GM12878 (cell line): ENCODE measurements at regions not wholly inside any gene's neighbourhood (a gene's known extent, or its start where the extent isn't known, plus 50 kb on each side); places are given as distances from the start of the nearest gene placed in this dataset.

Source experiments
- ATAC-seq: fragments of 200-7000 bp; cut with Tn5 transposase; 3 replicates; pipeline ENCODE4 v1.9.1; 2020; ENCODE audit warnings: mild to moderate bottlenecking, moderate library complexity
- BruUV-seq: library from RNA; stranded (reverse); fragments of 400-500 nt; replicated peaks from 2 replicates; lab custom pipeline; 2021; lab: Mats Ljungman, UMichigan
- CTCF ChIA-PET: fragments of 300-600 bp; sonication (Branson Sonifier 250); formaldehyde crosslinking; extraction: SDS; loops from one replicate; lab custom pipeline; 2021; ENCODE audit warnings: inconsistent platforms; lab: Yijun Ruan, JAX
- POLR2A ChIA-PET: fragments of 350-600 bp; formaldehyde crosslinking; extraction: SDS; loops from one replicate; lab custom pipeline; 2021; ENCODE audit warnings: inconsistent platforms; lab: Charles Lee
- RAD21 ChIA-PET: fragments of 300-600 bp; sonication (Branson Sonifier 250); formaldehyde crosslinking; loops from one replicate; lab custom pipeline; 2023; ENCODE audit warnings: antibody characterized with exemption; ENCODE audit not compliant: unreplicated experiment; lab: Charles Lee
- SMC1A ChIA-PET: fragments of 300-600 bp; sonication (Branson Sonifier 250); formaldehyde crosslinking; loops from one replicate; lab custom pipeline; 2023; ENCODE audit not compliant: unreplicated experiment, uncharacterized antibody; lab: Charles Lee
- DNase-seq: peaks from one replicate; pipeline ENCODE4 v3.0.0-alpha.2; 2011; ENCODE audit warnings: low read depth, low spot score
- FAIRE-seq: peaks from 3 replicates; lab custom pipeline; 2011; peaks lifted over from hg19 to GRCh38; lab: Jason Lieb, UNC
- H2AFZ ChIP-seq: 2 replicates; pipeline ENCODE4 v1.6.0; 2011; ENCODE audit warnings: low read depth, low read length, control low read depth; ENCODE audit not compliant: control insufficient read depth
- H3K27ac ChIP-seq: 2 replicates; pipeline ENCODE4 v1.5.1; 2011; ENCODE audit warnings: control low read depth; ENCODE audit not compliant: control insufficient read depth, insufficient read depth
- H3K27me3 ChIP-seq, 2 experiments: replicated peaks in 1 of 2; 2 replicates each; pipeline versions ENCODE4 v1.6.0 to v1.6.1; 2011; ENCODE audit warnings: low read length in 1 of 2; ENCODE audit not compliant: control insufficient read depth in 2 of 2, insufficient read depth in 2 of 2
- H3K36me3 ChIP-seq, 2 experiments: 2 replicates each; pipeline ENCODE4 v1.5.1; 2011; ENCODE audit warnings: low read length in 1 of 2; ENCODE audit not compliant: control insufficient read depth in 2 of 2, insufficient read depth in 2 of 2
- H3K4me1 ChIP-seq: 2 replicates; pipeline ENCODE4 v1.6.1; 2011; ENCODE audit warnings: mild to moderate bottlenecking, low read length, moderate library complexity, mixed read lengths; ENCODE audit not compliant: control insufficient read depth, insufficient read depth
- H3K4me2 ChIP-seq: 2 replicates; pipeline ENCODE4 v1.6.0; 2011; ENCODE audit warnings: control low read depth; ENCODE audit not compliant: control insufficient read depth, insufficient read depth
- H3K4me3 ChIP-seq: fragments of 200-600 bp; sonication (generic); 2 replicates; pipeline ENCODE4 v1.5.1; 2016
- H3K79me2 ChIP-seq: 2 replicates; pipeline ENCODE4 v1.6.0; 2011; ENCODE audit warnings: low read length; ENCODE audit not compliant: control insufficient read depth, insufficient read depth
- H3K9ac ChIP-seq: 2 replicates; pipeline ENCODE4 v1.8.0; 2011; ENCODE audit warnings: low read length, control low read depth, mixed read lengths; ENCODE audit not compliant: control insufficient read depth, insufficient read depth
- H3K9me3 ChIP-seq: replicated peaks from 3 replicates; pipeline ENCODE4 v1.5.1; 2011; ENCODE audit warnings: mild to moderate bottlenecking, low read length; ENCODE audit not compliant: control insufficient read depth, insufficient read depth
- H4K20me1 ChIP-seq: 2 replicates; pipeline ENCODE4 v1.6.0; 2011; ENCODE audit not compliant: control insufficient read depth, insufficient read depth
- BCLAF1 ChIP-seq: fragments of 450-650 bp; IDR thresholded peaks from 2 replicates; pipeline ENCODE4 v1.6.1; 2017; ENCODE audit warnings: antibody characterized with exemption, mild to moderate bottlenecking, moderate library complexity
- CBX3 ChIP-seq: fragments of 200-600 bp; sonication (generic); IDR thresholded peaks from 2 replicates; pipeline ENCODE4 v1.6.1; 2016; ENCODE audit warnings: low read depth, borderline replicate concordance
- CHD2 ChIP-seq: IDR thresholded peaks from 2 replicates; pipeline ENCODE4 v1.6.1; 2011; ENCODE audit warnings: low read depth, low read length, improper control_type of control experiment, borderline replicate concordance
- DPF2 ChIP-seq: fragments of 450-650 bp; IDR thresholded peaks from 2 replicates; pipeline ENCODE4 v1.6.1; 2017; ENCODE audit warnings: mild to moderate bottlenecking
- GATAD2B ChIP-seq: fragments of 450-650 bp; conservative IDR thresholded peaks from 2 replicates; pipeline ENCODE4 v1.6.1; 2017; ENCODE audit warnings: low read depth, mild to moderate bottlenecking, moderate library complexity
- JUND ChIP-seq: IDR thresholded peaks from 2 replicates; pipeline ENCODE4 v1.6.1; 2012; ENCODE audit warnings: low read depth, mild to moderate bottlenecking, low read length, improper control_type of control experiment, moderate library complexity
- MAX ChIP-seq: IDR thresholded peaks from 2 replicates; pipeline ENCODE4 v1.6.1; 2012; ENCODE audit warnings: low read depth, low read length, improper control_type of control experiment
- MLLT1 ChIP-seq: fragments of 450-650 bp; IDR thresholded peaks from 2 replicates; pipeline ENCODE4 v1.6.1; 2016; ENCODE audit warnings: mild to moderate bottlenecking
- PML ChIP-seq: IDR thresholded peaks from 2 replicates; pipeline ENCODE4 v1.6.1; 2012; ENCODE audit warnings: low read length, inconsistent platforms
- RAD21 ChIP-seq: IDR thresholded peaks from 2 replicates; pipeline ENCODE4 v1.6.1; 2011; ENCODE audit warnings: mild to moderate bottlenecking, low read depth, low read length, moderate library complexity; ENCODE audit not compliant: insufficient read depth
- SP1 ChIP-seq: IDR thresholded peaks from one replicate; pipeline ENCODE4 v1.6.1; 2011; ENCODE audit warnings: low read depth, low read length
- TBL1XR1 ChIP-seq: IDR thresholded peaks from 2 replicates; pipeline ENCODE4 v1.6.1; 2012; ENCODE audit warnings: low read depth, low read length, improper control_type of control experiment
- USF1 ChIP-seq: IDR thresholded peaks from 2 replicates; pipeline ENCODE4 v1.6.1; 2011; ENCODE audit warnings: borderline replicate concordance, low read depth, mild to moderate bottlenecking, moderate library complexity, mixed read lengths, low read length; ENCODE audit not compliant: insufficient read depth; ENCODE audit errors: extremely low read length
- WRNIP1 ChIP-seq: IDR thresholded peaks from 2 replicates; pipeline ENCODE4 v1.6.1; 2011; ENCODE audit warnings: low read depth, low read length, improper control_type of control experiment, borderline replicate concordance
- WGBS: methylation state at CpG from one replicate; pipeline ENCODE4 v1.1.6; 2016; ENCODE audit warnings: low lambda C conversion rate; ENCODE audit not compliant: insufficient replicate concordance, insufficient coverage; ENCODE audit errors: missing lambda C conversion rate; 5-methylcytosine and 5-hydroxymethylcytosine counted together
- in situ Hi-C: fragments of 300-500 bp; cut with MboI; formaldehyde crosslinking; loops from 9 replicates; pipeline ENCODE4 v1.14.3; 2018; ENCODE audit warnings: mixed read lengths
- intact Hi-C: fragments of 100-400 bp; cut with micrococcal nuclease; formaldehyde crosslinking; loops from one replicate; pipeline ENCODE4 v1.14.2; 2022; ENCODE audit not compliant: unreplicated experiment

- no peak for TF ChIP-seq BCLAF1
- no peak for TF ChIP-seq RAD21
- TF ChIP-seq MAX: no peak
- TF ChIP-seq USF1: no peak
Observed at GRCh38 chr9:3040761-3041160, 196.9 kb upstream of the PUM3 start (continued).

- no peak overlapping the region for H3K4me3 ChIP-seq
- in situ Hi-C loops: no loop called here
- H3K27me3 ChIP-seq: peaks cover 0 to 2% of the 10 kb centered on the region in 2 experiments; a peak in 1 of 4 replicates
- no peaks in the 10 kb centered on the region for H3K36me3 ChIP-seq
- BruUV-seq: no TSS peak
- CTCF ChIA-PET: interaction anchor here (1.6 kb wide), 1 partner anchor 179 kb away, joined by 4 read pairs; no protein-coding TSS in a partner anchor
- intact Hi-C loops: no loop called here
- H2AFZ ChIP-seq: no peak overlapping the region
- DNase-seq: no peak
- ATAC-seq: no peak
- H3K9me3 ChIP-seq: no peaks in the 10 kb centered on the region
- H3K4me2 ChIP-seq: no peak overlapping the region
- H4K20me1 ChIP-seq: no peaks in the 10 kb centered on the region
- H3K4me1 ChIP-seq: no peaks in the 10 kb centered on the region
- POLR2A ChIA-PET: no interaction called here
- no peaks in the 10 kb centered on the region for H3K79me2 ChIP-seq
- FAIRE-seq: no peak
- no peak overlapping the region for H3K9ac ChIP-seq
- no peak overlapping the region for H3K27ac ChIP-seq
- RAD21 ChIA-PET: no interaction called here
- SMC1A ChIA-PET: no interaction called here
- WGBS: 5% methylated on average over 1 of the region's 1 CpG
- TF ChIP-seq CHD2 (no peak), JUND (no peak), PML (no peak), CBX3 (no peak), DPF2 (no peak), SP1 (no peak), TBL1XR1 (no peak), MLLT1 (no peak), BCLAF1 (no peak), USF1 (no peak), GATAD2B (no peak), WRNIP1 (no peak)
Observed at GRCh38 chr9:3036333-3036700, 192.4 kb upstream of the PUM3 start.
